HL-60 (cell line): ENCODE measurements at regions not wholly inside any gene's neighbourhood (a gene's known extent, or its start where the extent isn't known, plus 50 kb on each side); places are given as distances from the start of the nearest gene placed in this dataset.

Experiments
- CTCF ChIP-seq: IDR thresholded peaks from one replicate; pipeline ENCODE4 v1.5.1; 2011; ENCODE audit warnings: low read length, control low read depth, inconsistent platforms; ENCODE audit not compliant: insufficient read depth
- GABPA ChIP-seq: IDR thresholded peaks from 2 replicates; pipeline ENCODE4 v1.6.1; 2012; ENCODE audit warnings: low read depth
- POLR2AphosphoS5 ChIP-seq: IDR thresholded peaks from 2 replicates; pipeline ENCODE4 v1.6.1; 2012; ENCODE audit warnings: low read depth
- REST ChIP-seq: IDR thresholded peaks from 2 replicates; pipeline ENCODE4 v1.6.1; 2012; ENCODE audit warnings: low read depth; ENCODE audit not compliant: insufficient replicate concordance

GRCh38 chr2:6793371-6793770 is 72.3 kb downstream of the CMPK2 start:
- TF ChIP-seq CTCF: no peak
- no peak for TF ChIP-seq REST
- no peak for TF ChIP-seq POLR2AphosphoS5
- no peak for TF ChIP-seq GABPA
